Kidney (tissue), 13 donors: ENCODE measurements at regions not wholly inside any gene's neighbourhood (a gene's known extent, or its start where the extent isn't known, plus 50 kb on each side); places are given as distances from the start of the nearest gene placed in this dataset.

Experiments
- DNase-seq, 5 donors: peaks; one replicate each; pipeline ENCODE4 v3.0.0-alpha.2; 2013 to 2020
- FAIRE-seq: peaks from 2 replicates; lab custom pipeline; 2012; peaks lifted over from hg19 to GRCh38; lab: Jason Lieb, UNC
- H3K27ac ChIP-seq, 2 donors: one replicate each; pipeline ENCODE4 v1.7.0; 2013; ENCODE audit warnings: low read depth in 2 of 2, low read length in 2 of 2, inconsistent platforms in 1 of 2
- H3K27me3 ChIP-seq: one replicate; pipeline ENCODE4 v1.7.1; 2013; ENCODE audit warnings: low read length, inconsistent platforms; ENCODE audit not compliant: control insufficient read depth, insufficient read depth
- H3K36me3 ChIP-seq, 3 donors: one replicate each; pipeline versions ENCODE4 v1.7.0 to v1.7.1; 2013; ENCODE audit warnings: low read length in 3 of 3, control low read depth in 1 of 3, inconsistent platforms in 1 of 3; ENCODE audit not compliant: insufficient read depth in 3 of 3, control insufficient read depth in 2 of 3
- H3K4me1 ChIP-seq, 3 donors: one replicate each; pipeline versions ENCODE4 v1.7.0 to v1.7.1; 2013; ENCODE audit warnings: low read length in 3 of 3, inconsistent platforms in 1 of 3, low read depth in 1 of 3; ENCODE audit not compliant: control insufficient read depth in 2 of 3, insufficient read depth in 2 of 3
- H3K4me3 ChIP-seq, 3 donors: one replicate each; pipeline versions ENCODE4 v1.7.0 to v1.8.1; 2013; ENCODE audit warnings: low read length in 3 of 3, control low read depth in 1 of 3, inconsistent platforms in 1 of 3
- H3K9ac ChIP-seq, 3 donors: one replicate each; pipeline versions ENCODE4 v1.7.0 to v1.7.1; 2013; ENCODE audit warnings: low read length in 3 of 3, control low read depth in 1 of 3, inconsistent platforms in 1 of 3
- H3K9me3 ChIP-seq, 3 donors: one replicate each; pipeline versions ENCODE4 v1.7.0 to v1.7.1; 2013; ENCODE audit warnings: low read length in 3 of 3, control low read depth in 1 of 3, inconsistent platforms in 1 of 3; ENCODE audit not compliant: control insufficient read depth in 2 of 3, insufficient read depth in 1 of 3
- CTCF ChIP-seq: IDR thresholded peaks from 3 replicates; pipeline ENCODE4 v1.5.1; 2012; ENCODE audit warnings: mild to moderate bottlenecking, moderate library complexity, borderline replicate concordance; ENCODE audit not compliant: insufficient read depth; ENCODE audit errors: extremely low read depth
- intact Hi-C: fragments of 100-400 bp; cut with DNase I; formaldehyde crosslinking; loops from one replicate; pipeline ENCODE4 v1.11.1; 2022
- donor health status: control.
- donor health status: control.
- donor health status: control.
- donor health status: control.
- donor health status: control.
- donor health status: DM: yes; HTN: yes; CAD: no.
- donor health status: Normal renal cell carcinoma (clear cell type).

- FAIRE-seq (no peak), DNase-seq (no peak)
- intact Hi-C loops, result no loop called here
- Histone ChIP-seq H3K27me3 (no peaks in the 10 kb centered on the region), H3K36me3 (no peaks in the 10 kb centered on the region), H3K4me1 (no peaks in the 10 kb centered on the region), H3K9me3 (no peaks in the 10 kb centered on the region), H3K27ac (no peak overlapping the region), H3K4me3 (no peak overlapping the region), H3K9ac (no peak overlapping the region)
- TF ChIP-seq CTCF, result no peak
Observed at GRCh38 chr3:157590273-157590672, 87.1 kb upstream of the VEPH1 start.

GRCh38 chr3:157589211-157589610 is 86.0 kb upstream of the VEPH1 start:
- FAIRE-seq (no peak), DNase-seq (no peak)
- H3K4me1 ChIP-seq, result no peaks in the 10 kb centered on the region
- no peaks in the 10 kb centered on the region for H3K36me3 ChIP-seq
- no peak overlapping the region for H3K9ac ChIP-seq
- intact Hi-C loops, result no loop called here
- H3K27ac ChIP-seq, result no peak overlapping the region
- TF ChIP-seq CTCF, result no peak
- no peaks in the 10 kb centered on the region for H3K9me3 ChIP-seq
- H3K4me3 ChIP-seq, result no peak overlapping the region
- H3K27me3 ChIP-seq, result no peaks in the 10 kb centered on the region

DNA sequence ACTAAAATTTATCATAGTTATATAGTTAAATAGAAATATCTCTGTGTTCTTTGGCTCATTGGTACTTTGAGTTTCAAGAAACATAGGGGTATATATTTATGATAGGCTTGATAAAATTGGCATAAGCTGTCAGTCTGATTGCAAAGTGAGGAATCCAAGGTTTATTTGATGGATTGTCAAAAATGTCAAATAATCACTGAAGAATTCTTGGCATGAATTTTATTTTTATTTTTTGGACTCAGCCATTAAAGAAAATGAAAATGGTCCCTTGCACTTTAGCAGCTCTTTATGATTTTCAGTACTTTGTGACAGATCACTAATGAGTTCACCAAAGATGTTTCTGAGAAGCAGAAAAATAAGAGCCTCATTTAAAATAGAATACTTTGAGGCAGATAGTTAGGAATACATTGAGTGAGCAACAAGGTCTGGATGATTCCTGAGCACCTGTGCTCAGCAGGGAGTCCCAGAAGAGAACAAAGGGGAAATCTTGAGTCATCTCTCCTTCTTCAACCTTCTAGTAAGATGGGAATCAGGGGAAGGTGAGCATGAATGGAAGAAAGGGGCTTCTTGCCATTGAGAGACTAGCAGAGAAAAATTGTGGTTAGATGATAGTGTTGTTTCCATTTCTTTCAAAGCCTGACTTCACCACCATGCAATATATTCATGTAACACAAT is 85.3 kb upstream of the VEPH1 start:
- FAIRE-seq (no peak), DNase-seq (no peak)
- H3K9ac ChIP-seq, result no peak overlapping the region
- no peaks in the 10 kb centered on the region for H3K27me3 ChIP-seq
- intact Hi-C loops, result no loop called here
- H3K4me1 ChIP-seq, result no peaks in the 10 kb centered on the region
- H3K36me3 ChIP-seq, result no peaks in the 10 kb centered on the region
- no peak overlapping the region for H3K4me3 ChIP-seq
- TF ChIP-seq CTCF, result no peak
- no peak overlapping the region for H3K27ac ChIP-seq
- no peaks in the 10 kb centered on the region for H3K9me3 ChIP-seq

DNA sequence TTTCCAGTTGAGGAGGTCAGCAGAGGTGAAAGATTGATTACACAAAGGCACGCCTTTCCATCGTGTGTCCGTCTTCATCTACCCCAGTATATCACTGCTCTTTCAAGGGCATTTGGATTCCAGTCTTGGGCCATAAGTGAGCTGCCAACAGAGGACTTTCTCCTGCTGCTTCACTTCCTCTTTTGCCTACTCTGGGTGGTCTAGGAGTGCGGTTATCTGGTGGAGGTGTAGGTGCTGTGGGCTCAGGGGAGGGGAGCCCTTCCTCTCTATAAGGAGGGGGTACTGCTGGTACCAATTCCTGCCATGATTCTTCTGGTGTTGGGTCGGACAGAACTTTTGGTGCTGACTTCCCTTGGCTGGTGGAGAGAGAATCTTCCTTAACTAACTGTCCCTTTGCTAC is 83.1 kb upstream of the VEPH1 start:
- H3K27me3 ChIP-seq, result no peaks in the 10 kb centered on the region
- no peaks in the 10 kb centered on the region for H3K36me3 ChIP-seq
- intact Hi-C loops, result no loop called here
- no peak overlapping the region for H3K4me3 ChIP-seq
- no peaks in the 10 kb centered on the region for H3K9me3 ChIP-seq
- no peak overlapping the region for H3K27ac ChIP-seq
- FAIRE-seq (no peak), DNase-seq (no peak)
- no peak overlapping the region for H3K9ac ChIP-seq
- H3K4me1 ChIP-seq, result no peaks in the 10 kb centered on the region
- no peak for TF ChIP-seq CTCF
